SK-N-SH (cell line): ENCODE measurements at regions not wholly inside any gene's neighbourhood (a gene's known extent, or its start where the extent isn't known, plus 50 kb on each side); places are given as distances from the start of the nearest gene placed in this dataset.

Experiments
- CTCF ChIP-seq: fragments of 200-600 bp; sonication (generic); IDR thresholded peaks from 2 replicates; pipeline ENCODE4 v1.6.1; 2017; ENCODE audit warnings: antibody characterized with exemption, mild to moderate bottlenecking, moderate library complexity
- EP300 ChIP-seq, 2 experiments: IDR thresholded peaks; 2 replicates each; pipeline versions ENCODE4 v1.4.0 to v1.6.1; 2012; ENCODE audit warnings: borderline replicate concordance in 1 of 2, low read depth in 1 of 2, low read length in 1 of 2
- EZH2phosphoT487 ChIP-seq: fragments of 200-600 bp; sonication (generic); IDR thresholded peaks from 2 replicates; pipeline ENCODE4 v1.6.1; 2017; ENCODE audit warnings: low read depth, mixed run types, mild to moderate bottlenecking, antibody characterized with exemption, moderate library complexity, borderline replicate concordance
- GABPA ChIP-seq: IDR thresholded peaks from 2 replicates; pipeline ENCODE4 v1.4.0; 2012; ENCODE audit warnings: low read depth, mild to moderate bottlenecking
- RAD21 ChIP-seq: IDR thresholded peaks from 2 replicates; pipeline ENCODE4 v1.6.1; 2012; ENCODE audit warnings: mild to moderate bottlenecking, low read length
- TCF12 ChIP-seq: IDR thresholded peaks from 2 replicates; pipeline ENCODE4 v1.4.0; 2012
- YY1 ChIP-seq: IDR thresholded peaks from 2 replicates; pipeline ENCODE4 v1.4.0; 2012; ENCODE audit warnings: low read depth, mild to moderate bottlenecking

DNA sequence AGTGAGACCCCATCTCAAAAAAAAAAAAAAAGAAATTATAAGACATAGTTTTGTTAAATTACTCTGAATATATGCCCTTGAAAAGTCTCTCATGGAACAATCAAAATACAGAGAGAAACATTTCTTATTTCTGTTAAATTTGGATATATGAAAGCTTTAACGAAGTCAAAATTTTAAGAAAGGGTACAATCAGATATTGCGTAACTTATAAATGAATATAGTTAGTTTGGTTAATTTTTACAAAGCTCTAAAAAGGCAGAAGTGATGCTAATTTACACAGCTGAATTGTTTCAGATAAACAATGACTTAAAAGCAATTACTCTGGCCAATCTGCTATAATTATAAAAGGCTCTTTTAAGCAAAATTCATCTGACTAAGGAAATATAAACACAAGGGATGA lies 611.6 kb upstream of the CCDC179 start:
- TF ChIP-seq CTCF = no peak
- no peak for TF ChIP-seq TCF12
- TF ChIP-seq EP300 (IDR thresholded peaks at IDR 0.05; ENCODE audit: borderline replicate concordance in 1 of 2, low read depth in 1 of 2, low read length in 1 of 2) = no peak
- no peak for TF ChIP-seq EZH2phosphoT487
- no peak for TF ChIP-seq RAD21
- TF ChIP-seq YY1 = no peak
- TF ChIP-seq GABPA = no peak
